Ascending aorta (tissue), 2 donors: ENCODE measurements at regions not wholly inside any gene's neighbourhood (a gene's known extent, or its start where the extent isn't known, plus 50 kb on each side); places are given as distances from the start of the nearest gene placed in this dataset.

Experiments
- DNase-seq, 2 donors: peaks; one replicate each; pipeline ENCODE4 v3.0.0-alpha.2; 2019; ENCODE audit warnings: low spot score in 2 of 2
- H3K27ac ChIP-seq, 2 donors: fragments of 200-600 bp; sonication (generic); one replicate each; pipeline ENCODE4 v1.5.1; 2016 to 2017; ENCODE audit warnings: mild to moderate bottlenecking in 1 of 2
- H3K27me3 ChIP-seq: fragments of 200-600 bp; sonication (generic); one replicate; pipeline ENCODE4 v1.5.1; 2017
- H3K36me3 ChIP-seq, 2 donors: fragments of 200-600 bp; sonication (generic); one replicate each; pipeline ENCODE4 v1.5.1; 2016
- H3K4me1 ChIP-seq, 2 donors: fragments of 200-600 bp; sonication (generic); one replicate each; pipeline ENCODE4 v1.5.1; 2016 to 2017; ENCODE audit warnings: mild to moderate bottlenecking in 1 of 2
- H3K4me3 ChIP-seq, 2 donors: fragments of 200-600 bp; sonication (generic); one replicate each; pipeline ENCODE4 v1.5.1; 2016 to 2017; ENCODE audit warnings: mild to moderate bottlenecking in 1 of 2
- H3K9me3 ChIP-seq, 2 donors: fragments of 200-600 bp; sonication (generic); one replicate each; pipeline ENCODE4 v1.5.1; 2016
- intact Hi-C: fragments of 100-400 bp; cut with DNase I; formaldehyde crosslinking; loops from one replicate; pipeline ENCODE4 v1.15.1; 2023
- TF ChIP-seq, protein P1 (sequence below), 3 experiments: fragments of 200-600 bp in 2 of 3; fragments of 450-650 bp in 1 of 3; sonication (generic) in 2 of 3; IDR thresholded peaks; one replicate each; pipeline ENCODE4 v1.5.1; 2016 to 2019; ENCODE audit warnings: antibody characterized with exemption in 3 of 3, mild to moderate bottlenecking in 1 of 3, moderate library complexity in 1 of 3

DNA sequence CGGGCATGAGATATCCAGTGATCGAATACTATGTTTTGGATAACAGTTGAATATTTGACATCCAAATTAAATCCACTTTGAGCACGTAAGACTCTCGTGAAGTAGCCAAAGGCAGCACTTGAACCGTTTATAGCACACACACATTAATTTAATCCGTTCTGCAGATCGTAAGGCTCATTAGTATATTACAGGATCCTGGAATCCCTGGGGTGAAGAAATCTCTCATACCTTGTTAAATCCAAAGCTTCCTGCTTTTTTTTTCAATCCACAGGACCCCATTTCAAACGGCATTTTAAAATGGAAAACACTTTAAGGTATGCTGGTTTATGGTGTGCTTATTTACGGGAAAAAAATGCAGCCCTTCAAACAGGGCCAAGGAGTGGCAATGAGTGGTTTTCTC is 158.4 kb upstream of the ADARB2 start:
- DNase-seq: no peak
- intact Hi-C loops: no loop called here
- TF ChIP-seq, protein P1, sequence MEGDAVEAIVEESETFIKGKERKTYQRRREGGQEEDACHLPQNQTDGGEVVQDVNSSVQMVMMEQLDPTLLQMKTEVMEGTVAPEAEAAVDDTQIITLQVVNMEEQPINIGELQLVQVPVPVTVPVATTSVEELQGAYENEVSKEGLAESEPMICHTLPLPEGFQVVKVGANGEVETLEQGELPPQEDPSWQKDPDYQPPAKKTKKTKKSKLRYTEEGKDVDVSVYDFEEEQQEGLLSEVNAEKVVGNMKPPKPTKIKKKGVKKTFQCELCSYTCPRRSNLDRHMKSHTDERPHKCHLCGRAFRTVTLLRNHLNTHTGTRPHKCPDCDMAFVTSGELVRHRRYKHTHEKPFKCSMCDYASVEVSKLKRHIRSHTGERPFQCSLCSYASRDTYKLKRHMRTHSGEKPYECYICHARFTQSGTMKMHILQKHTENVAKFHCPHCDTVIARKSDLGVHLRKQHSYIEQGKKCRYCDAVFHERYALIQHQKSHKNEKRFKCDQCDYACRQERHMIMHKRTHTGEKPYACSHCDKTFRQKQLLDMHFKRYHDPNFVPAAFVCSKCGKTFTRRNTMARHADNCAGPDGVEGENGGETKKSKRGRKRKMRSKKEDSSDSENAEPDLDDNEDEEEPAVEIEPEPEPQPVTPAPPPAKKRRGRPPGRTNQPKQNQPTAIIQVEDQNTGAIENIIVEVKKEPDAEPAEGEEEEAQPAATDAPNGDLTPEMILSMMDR (IDR thresholded peaks at IDR 0.05): no peak
- Histone ChIP-seq H3K4me3 (no peak overlapping the region), H3K4me1 (no peaks in the 10 kb centered on the region), H3K36me3 (no peaks in the 10 kb centered on the region), H3K27me3 (no peaks in the 10 kb centered on the region), H3K27ac (no peak overlapping the region), H3K9me3 (no peaks in the 10 kb centered on the region)

DNA sequence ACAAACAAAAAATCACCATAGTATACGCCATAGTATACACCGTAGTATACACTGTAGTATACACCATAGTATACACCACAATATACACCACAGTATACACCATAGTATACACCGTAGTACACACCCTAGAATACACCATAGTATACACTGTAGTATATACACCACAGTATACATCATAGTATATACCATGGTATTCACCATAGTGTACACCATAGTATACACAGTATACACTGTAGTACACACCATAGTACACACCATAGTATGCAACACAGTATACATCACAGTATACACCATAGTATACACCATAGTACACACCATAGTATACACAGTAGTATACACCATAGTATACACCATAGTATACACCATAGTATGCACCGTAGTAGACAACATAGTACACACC is 157.6 kb upstream of the ADARB2 start:
- Histone ChIP-seq H3K4me1 (no peaks in the 10 kb centered on the region), H3K27ac (no peak overlapping the region), H3K9me3 (no peaks in the 10 kb centered on the region), H3K27me3 (no peaks in the 10 kb centered on the region), H3K4me3 (no peak overlapping the region), H3K36me3 (no peaks in the 10 kb centered on the region)
- intact Hi-C loops: no loop called here
- no peak for DNase-seq
- TF ChIP-seq, protein P1 (IDR thresholded peaks at IDR 0.05): no peak

DNA sequence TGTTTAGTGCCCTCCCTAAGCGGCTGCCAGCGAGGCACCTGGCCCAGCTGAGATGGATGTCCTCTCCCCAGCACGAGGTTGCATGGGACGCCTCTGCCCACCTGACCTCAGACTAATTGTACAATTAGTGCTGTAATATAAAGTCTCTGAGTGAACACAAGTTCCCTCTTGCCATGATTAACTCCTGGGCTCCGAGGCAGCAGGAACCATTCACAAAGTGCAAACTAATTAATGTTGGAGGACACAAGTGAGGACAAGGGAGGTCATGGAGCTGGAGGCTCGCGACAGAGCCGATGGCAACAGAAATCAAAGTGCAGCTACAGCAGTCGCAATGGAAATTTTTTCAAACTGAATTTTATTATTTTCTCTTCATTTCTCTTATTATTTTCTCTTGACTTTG is 156.6 kb upstream of the ADARB2 start:
- Histone ChIP-seq H3K36me3 (no peaks in the 10 kb centered on the region), H3K4me1 (no peaks in the 10 kb centered on the region), H3K27ac (no peak overlapping the region), H3K27me3 (no peaks in the 10 kb centered on the region), H3K9me3 (no peaks in the 10 kb centered on the region), H3K4me3 (no peak overlapping the region)
- intact Hi-C loops: no loop called here
- TF ChIP-seq, protein P1 (IDR thresholded peaks at IDR 0.05): no peak
- no peak for DNase-seq

DNA sequence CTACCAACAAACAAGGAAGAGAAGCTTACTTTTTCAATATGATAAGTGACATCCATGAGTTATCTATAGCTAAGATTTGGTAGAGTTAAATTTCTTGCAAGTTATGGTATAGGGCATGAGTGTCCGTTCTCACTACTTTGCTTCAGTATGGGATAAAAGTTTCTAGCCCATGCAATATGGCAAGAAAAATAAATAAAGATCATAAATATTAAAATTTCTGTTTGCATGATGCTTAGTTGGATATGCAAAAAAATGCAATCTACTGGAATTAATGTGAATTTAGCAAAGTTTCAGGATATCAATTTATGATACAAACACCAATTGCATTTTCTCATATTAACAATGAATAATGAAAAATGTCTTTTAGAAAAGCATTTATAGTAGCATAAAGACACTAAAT is 148.7 kb upstream of the ADARB2 start:
- Histone ChIP-seq H3K36me3 (no peaks in the 10 kb centered on the region), H3K27me3 (no peaks in the 10 kb centered on the region), H3K4me3 (no peak overlapping the region), H3K9me3 (peaks cover 0 to 3% of the 10 kb centered on the region in 2 donors), H3K27ac (no peak overlapping the region), H3K4me1 (no peaks in the 10 kb centered on the region)
- TF ChIP-seq, protein P1 (IDR thresholded peaks at IDR 0.05): no peak
- DNase-seq: no peak
- intact Hi-C loops: no loop called here

- Histone ChIP-seq H3K4me1 (no peaks in the 10 kb centered on the region), H3K36me3 (no peaks in the 10 kb centered on the region), H3K27ac (no peak overlapping the region), H3K27me3 (no peaks in the 10 kb centered on the region), H3K4me3 (no peak overlapping the region), H3K9me3 (peaks cover 0 to 3% of the 10 kb centered on the region in 2 donors)
- no peak for DNase-seq
- TF ChIP-seq, protein P1 (IDR thresholded peaks at IDR 0.05): no peak
- intact Hi-C loops: no loop called here
These were observed 145.4 kb upstream of the ADARB2 start for GRCh38 chr10:1882728-1883127.

DNA sequence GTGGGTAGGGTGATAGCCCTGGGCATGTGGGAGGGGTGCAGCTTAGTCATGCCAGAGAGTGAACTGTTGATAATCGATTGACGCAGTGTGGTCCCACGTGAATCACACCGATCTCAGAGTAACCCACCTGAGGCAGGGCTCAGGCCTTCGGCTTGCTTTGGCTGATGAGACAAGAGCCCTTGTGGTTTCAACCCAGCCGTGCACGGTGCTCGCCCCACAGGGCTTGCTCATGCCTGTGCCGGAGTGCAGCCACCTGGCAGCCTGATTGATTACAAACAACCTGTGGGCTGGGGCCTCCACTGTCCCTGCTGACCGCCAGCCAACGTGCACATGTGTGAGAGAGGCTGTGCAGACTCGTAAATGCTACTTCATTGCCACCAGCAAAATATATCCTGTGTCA is 144.9 kb upstream of the ADARB2 start:
- H3K4me3 ChIP-seq: no peak overlapping the region
- intact Hi-C loops: no loop called here
- no peaks in the 10 kb centered on the region for H3K36me3 ChIP-seq
- no peaks in the 10 kb centered on the region for H3K27me3 ChIP-seq
- H3K27ac ChIP-seq: no peak overlapping the region
- TF ChIP-seq, protein P1 (IDR thresholded peaks at IDR 0.05): no peak
- no peaks in the 10 kb centered on the region for H3K4me1 ChIP-seq
- no peak for DNase-seq
- peaks cover 0 to 3% of the 10 kb centered on the region in 2 donors for H3K9me3 ChIP-seq
